RWPE2 (cell line): ENCODE measurements at regions not wholly inside any gene's neighbourhood (a gene's known extent, or its start where the extent isn't known, plus 50 kb on each side); places are given as distances from the start of the nearest gene placed in this dataset.

Source experiments
- ATAC-seq: fragments of 200-7000 bp; cut with Tn5 transposase; 3 replicates; pipeline ENCODE4 v1.9.1; 2021; ENCODE audit warnings: low read depth
- DNase-seq: peaks from one replicate; pipeline ENCODE4 v3.0.0-alpha.2; 2020; ENCODE audit warnings: low spot score
- H3K27ac ChIP-seq: fragments of 450-650 bp; 2 replicates; pipeline ENCODE4 v1.5.1; 2017; ENCODE audit warnings: mild to moderate bottlenecking; ENCODE audit not compliant: poor library complexity, severe bottlenecking
- H3K27me3 ChIP-seq: fragments of 250-450 bp; sonication (Bioruptor Pico); 2 replicates; pipeline ENCODE4 v1.5.1; 2021; ENCODE audit warnings: mild to moderate bottlenecking, moderate library complexity; ENCODE audit not compliant: insufficient read depth, poor library complexity, severe bottlenecking
- H3K36me3 ChIP-seq: fragments of 250-450 bp; sonication (Bioruptor Pico); 2 replicates; pipeline ENCODE4 v1.5.1; 2020; ENCODE audit warnings: low read depth, mild to moderate bottlenecking, moderate library complexity
- H3K4me1 ChIP-seq: fragments of 250-450 bp; sonication (Bioruptor Pico); 2 replicates; pipeline ENCODE4 v1.5.1; 2021; ENCODE audit warnings: mild to moderate bottlenecking, moderate library complexity; ENCODE audit not compliant: insufficient read depth, poor library complexity, severe bottlenecking
- H3K4me3 ChIP-seq: fragments of 250-450 bp; sonication (Bioruptor Pico); 2 replicates; pipeline ENCODE4 v1.5.1; 2021; ENCODE audit warnings: mild to moderate bottlenecking, moderate library complexity; ENCODE audit not compliant: severe bottlenecking
- H3K9me3 ChIP-seq: fragments of 250-450 bp; sonication (Bioruptor Pico); 2 replicates; pipeline ENCODE4 v1.5.1; 2021; ENCODE audit warnings: mild to moderate bottlenecking, moderate library complexity; ENCODE audit not compliant: severe bottlenecking
- CTCF ChIP-seq: fragments of 450-650 bp; IDR thresholded peaks from one replicate; pipeline ENCODE4 v1.5.1; 2017; ENCODE audit warnings: mild to moderate bottlenecking, moderate library complexity; ENCODE audit not compliant: poor library complexity, severe bottlenecking

DNA sequence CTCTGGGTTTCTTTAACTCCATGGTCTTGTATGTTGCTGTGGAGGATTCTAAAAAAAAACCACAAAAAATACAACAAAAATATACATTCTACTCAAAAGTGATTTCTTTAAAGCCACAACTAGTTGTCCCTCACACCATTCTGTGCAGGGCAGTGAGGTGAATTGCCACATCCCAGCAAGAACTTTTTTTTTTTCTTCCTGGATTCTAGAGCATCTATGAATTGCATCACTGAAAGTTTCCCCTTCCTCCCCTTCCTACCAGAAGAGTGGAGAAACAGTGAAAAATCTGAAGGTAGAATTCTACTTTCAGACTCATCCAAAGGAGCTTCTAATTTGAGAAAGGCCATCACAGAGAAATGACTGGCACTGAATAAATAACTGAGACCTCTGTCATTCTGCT is 395.3 kb downstream of the AEBP2 start:
- DNase-seq = no peak

GRCh38 chr12:19836056-19836455 is 396.8 kb downstream of the AEBP2 start:
- Histone ChIP-seq H3K27ac (no peak overlapping the region), H3K27me3 (no peaks in the 10 kb centered on the region), H3K4me3 (no peak overlapping the region), H3K9me3 (no peaks in the 10 kb centered on the region), H3K4me1 (no peaks in the 10 kb centered on the region), H3K36me3 (no peaks in the 10 kb centered on the region)
- ATAC-seq = no peak
- no peak for DNase-seq
- no peak for TF ChIP-seq CTCF

More for the DNA sequence above, 395.3 kb downstream of the AEBP2 start:
- TF ChIP-seq CTCF = no peak
- H3K36me3 ChIP-seq = no peaks in the 10 kb centered on the region
- no peak for ATAC-seq
- no peaks in the 10 kb centered on the region for H3K4me1 ChIP-seq
- no peaks in the 10 kb centered on the region for H3K27me3 ChIP-seq
- no peaks in the 10 kb centered on the region for H3K9me3 ChIP-seq
- no peak overlapping the region for H3K27ac ChIP-seq
- H3K4me3 ChIP-seq = no peak overlapping the region

DNA sequence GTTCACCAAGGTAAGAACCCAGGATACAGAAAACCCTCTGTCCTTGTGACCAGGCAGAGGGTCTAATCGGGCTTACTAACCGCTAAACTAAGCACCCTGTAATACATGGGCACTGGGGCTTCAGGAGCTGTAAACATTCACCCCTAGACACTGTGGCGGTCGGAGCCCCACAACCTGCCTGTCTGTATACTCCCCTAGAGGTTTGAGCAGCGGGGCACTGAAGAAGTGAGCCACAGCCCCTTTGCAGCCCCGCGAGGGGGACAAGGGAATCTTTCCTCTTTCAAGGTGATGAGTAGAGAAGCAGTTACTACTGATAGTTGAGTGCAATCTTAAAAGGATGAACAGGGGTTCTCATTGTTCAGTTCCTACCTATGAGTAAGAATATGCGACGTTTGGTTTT is 397.2 kb downstream of the AEBP2 start:
- H3K27me3 ChIP-seq = no peaks in the 10 kb centered on the region

GRCh38 chr12:19837543-19837942 is 398.3 kb downstream of the AEBP2 start:
- no peak for TF ChIP-seq CTCF
- DNase-seq = no peak
- H3K9me3 ChIP-seq = no peaks in the 10 kb centered on the region
- no peak overlapping the region for H3K27ac ChIP-seq
- no peaks in the 10 kb centered on the region for H3K27me3 ChIP-seq
- ATAC-seq = no peak
- no peak overlapping the region for H3K4me3 ChIP-seq
- H3K36me3 ChIP-seq = no peaks in the 10 kb centered on the region
- no peaks in the 10 kb centered on the region for H3K4me1 ChIP-seq

More for the DNA sequence above, 397.2 kb downstream of the AEBP2 start:
- Histone ChIP-seq H3K4me3 (no peak overlapping the region), H3K9me3 (no peaks in the 10 kb centered on the region), H3K36me3 (no peaks in the 10 kb centered on the region), H3K4me1 (no peaks in the 10 kb centered on the region), H3K27ac (no peak overlapping the region)
- TF ChIP-seq CTCF = no peak
- DNase-seq (no peak), ATAC-seq (no peak)

GRCh38 chr12:19841451-19841850 is 402.2 kb downstream of the AEBP2 start:
- Histone ChIP-seq H3K9me3 (no peaks in the 10 kb centered on the region), H3K4me1 (no peaks in the 10 kb centered on the region), H3K36me3 (no peaks in the 10 kb centered on the region), H3K4me3 (no peak overlapping the region), H3K27ac (no peak overlapping the region), H3K27me3 (no peaks in the 10 kb centered on the region)
- ATAC-seq = no peak
- no peak for DNase-seq
- TF ChIP-seq CTCF = no peak
